Nephron progenitor cell (in vitro differentiated cells): ENCODE measurements at regions not wholly inside any gene's neighbourhood (a gene's known extent, or its start where the extent isn't known, plus 50 kb on each side); places are given as distances from the start of the nearest gene placed in this dataset.
"Not testable (repeated sequence)": the region's sequence is repeated elsewhere in the genome, so short reads cannot be mapped to it uniquely, and the experiment has no call there.

Source experiments
- DNase-seq: peaks from one replicate; pipeline ENCODE4 v3.0.0; 2021
- H3K27ac Mint-ChIP-seq: 2 replicates; pipeline ENCODE4 v1.8.0; 2021; ENCODE audit warnings: mild to moderate bottlenecking, moderate library complexity, mixed read lengths
- H3K27me3 Mint-ChIP-seq: 2 replicates; pipeline ENCODE4 v1.8.0; 2021; ENCODE audit warnings: mild to moderate bottlenecking, low read depth, mixed read lengths; ENCODE audit not compliant: poor library complexity
- H3K36me3 Mint-ChIP-seq: 2 replicates; pipeline ENCODE4 v1.8.0; 2021; ENCODE audit warnings: low read depth, mixed read lengths
- H3K4me1 Mint-ChIP-seq: 2 replicates; pipeline ENCODE4 v1.8.0; 2021; ENCODE audit warnings: mixed read lengths
- H3K4me3 Mint-ChIP-seq: 2 replicates; pipeline ENCODE4 v1.8.0; 2021; ENCODE audit warnings: mild to moderate bottlenecking, moderate library complexity, mixed read lengths
- H3K9me3 Mint-ChIP-seq: 2 replicates; pipeline ENCODE4 v1.8.0; 2021; ENCODE audit warnings: mild to moderate bottlenecking, moderate library complexity, mixed read lengths
- TF ChIP-seq, protein P1 (sequence below): fragments of 200-600 bp; sonication (generic); IDR thresholded peaks from 2 replicates; pipeline ENCODE4 v1.5.0; 2021; ENCODE audit warnings: antibody characterized with exemption

DNA sequence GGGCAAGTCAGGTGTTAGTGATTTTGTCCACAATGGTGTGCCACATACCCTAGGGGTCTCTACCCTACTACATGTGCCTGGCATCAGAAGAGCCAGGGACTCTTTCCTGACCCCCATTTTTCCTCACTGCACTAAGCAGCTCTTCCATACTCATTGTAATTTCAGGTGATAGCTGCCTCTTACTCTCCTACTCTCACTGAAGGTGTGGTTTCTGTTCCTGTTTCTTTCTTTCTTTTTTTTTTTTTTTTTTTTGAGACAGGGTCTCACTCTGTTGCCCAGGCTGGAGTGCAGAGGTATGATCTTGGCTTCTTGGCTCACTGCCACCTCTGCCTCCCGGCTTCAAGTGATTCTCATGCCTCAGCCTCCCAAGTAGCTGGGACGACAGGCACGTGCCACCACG, 164.9 kb upstream of the USP9X start:
- Mint-ChIP-seq H3K9me3 (peaks cover 36% of the 10 kb centered on the region), H3K4me3 (no peak overlapping the region), H3K27me3 (peaks cover 2% of the 10 kb centered on the region), H3K4me1 (no peaks in the 10 kb centered on the region), H3K27ac (no peak overlapping the region), H3K36me3 (no peaks in the 10 kb centered on the region)
- no peak for DNase-seq
- TF ChIP-seq, protein P1, sequence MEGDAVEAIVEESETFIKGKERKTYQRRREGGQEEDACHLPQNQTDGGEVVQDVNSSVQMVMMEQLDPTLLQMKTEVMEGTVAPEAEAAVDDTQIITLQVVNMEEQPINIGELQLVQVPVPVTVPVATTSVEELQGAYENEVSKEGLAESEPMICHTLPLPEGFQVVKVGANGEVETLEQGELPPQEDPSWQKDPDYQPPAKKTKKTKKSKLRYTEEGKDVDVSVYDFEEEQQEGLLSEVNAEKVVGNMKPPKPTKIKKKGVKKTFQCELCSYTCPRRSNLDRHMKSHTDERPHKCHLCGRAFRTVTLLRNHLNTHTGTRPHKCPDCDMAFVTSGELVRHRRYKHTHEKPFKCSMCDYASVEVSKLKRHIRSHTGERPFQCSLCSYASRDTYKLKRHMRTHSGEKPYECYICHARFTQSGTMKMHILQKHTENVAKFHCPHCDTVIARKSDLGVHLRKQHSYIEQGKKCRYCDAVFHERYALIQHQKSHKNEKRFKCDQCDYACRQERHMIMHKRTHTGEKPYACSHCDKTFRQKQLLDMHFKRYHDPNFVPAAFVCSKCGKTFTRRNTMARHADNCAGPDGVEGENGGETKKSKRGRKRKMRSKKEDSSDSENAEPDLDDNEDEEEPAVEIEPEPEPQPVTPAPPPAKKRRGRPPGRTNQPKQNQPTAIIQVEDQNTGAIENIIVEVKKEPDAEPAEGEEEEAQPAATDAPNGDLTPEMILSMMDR = no peak

DNA sequence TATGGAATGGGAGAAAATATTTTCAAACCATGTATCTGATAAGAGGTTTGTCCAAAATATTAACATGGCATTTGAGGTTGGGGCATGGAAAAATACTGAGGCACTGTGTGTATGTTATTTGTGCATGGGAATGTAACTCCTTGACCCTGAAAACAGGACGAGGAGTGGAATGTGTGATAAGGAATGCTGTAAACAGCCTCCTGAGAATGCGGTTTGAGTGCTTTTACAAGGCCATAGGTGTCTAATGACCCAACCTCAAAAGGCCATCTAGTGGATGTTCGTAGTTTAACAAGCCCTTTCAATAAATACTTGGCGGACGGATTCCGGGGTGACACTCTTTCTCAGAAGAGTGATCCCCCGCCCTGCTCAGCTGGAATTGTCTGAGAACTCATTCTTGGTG, 162.9 kb upstream of the USP9X start:
- Mint-ChIP-seq H3K9me3 (peaks cover 30% of the 10 kb centered on the region), H3K4me3 (no peak overlapping the region), H3K4me1 (no peaks in the 10 kb centered on the region), H3K27me3 (peaks cover 2% of the 10 kb centered on the region), H3K36me3 (no peaks in the 10 kb centered on the region), H3K27ac (no peak overlapping the region)
- no peak for DNase-seq
- TF ChIP-seq, protein P1 = peak; percentile 34

DNA sequence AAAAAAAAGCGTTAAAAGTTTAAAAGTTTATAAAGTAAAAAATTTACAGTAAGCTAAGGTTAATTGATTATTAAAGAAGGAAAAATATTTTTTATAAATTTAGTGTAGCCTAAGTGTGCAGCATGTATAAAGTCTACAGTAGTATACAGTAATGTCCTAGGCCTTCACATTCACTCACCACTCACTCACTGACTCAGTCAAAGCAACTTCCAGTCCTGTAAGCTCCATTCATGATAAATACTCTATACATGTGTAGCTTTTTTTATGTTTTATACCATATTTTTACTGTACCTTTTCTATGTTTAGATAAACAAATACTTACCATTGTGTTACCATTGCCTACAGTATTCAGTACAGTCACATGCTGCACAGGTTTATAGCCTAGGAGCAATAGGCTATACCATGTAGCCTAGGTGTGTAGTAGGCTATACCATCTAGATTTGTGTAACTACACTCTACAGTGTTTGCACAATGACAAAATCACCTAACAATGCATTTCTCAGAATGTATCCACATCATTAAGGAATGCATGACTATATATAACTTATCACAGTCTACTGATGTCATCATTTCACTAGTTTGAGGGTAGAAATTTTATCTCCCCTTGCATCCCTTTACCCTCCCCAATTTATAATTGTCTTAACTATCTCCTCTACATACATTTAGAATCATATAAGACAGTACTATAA, 158.4 kb upstream of the USP9X start:
- not testable (repeated sequence) for H3K4me3 Mint-ChIP-seq, H3K36me3 Mint-ChIP-seq, H3K27me3 Mint-ChIP-seq, DNase-seq, H3K4me1 Mint-ChIP-seq, H3K27ac Mint-ChIP-seq
- H3K9me3 Mint-ChIP-seq = peaks cover 55% of the 10 kb centered on the region

DNA sequence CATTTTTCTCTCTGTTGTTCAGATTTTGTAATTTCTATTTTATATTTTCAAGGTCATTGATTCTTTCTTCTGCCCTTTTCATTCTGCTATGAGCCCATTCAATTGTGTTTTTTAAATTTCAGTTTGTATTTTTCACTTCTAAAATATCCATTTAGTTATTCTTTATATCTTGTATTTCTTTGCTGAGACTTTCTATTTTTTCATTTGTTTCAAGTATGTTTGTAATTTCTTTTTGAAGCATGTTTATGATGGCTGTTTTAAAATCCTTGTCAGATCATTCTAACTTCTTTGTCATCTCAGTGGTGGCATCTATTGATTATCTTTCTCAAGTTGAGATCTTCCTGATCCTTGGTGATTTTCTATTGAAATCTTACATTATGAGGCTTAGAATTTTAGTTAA, 157.2 kb upstream of the USP9X start:
- no peaks in the 10 kb centered on the region for H3K27me3 Mint-ChIP-seq
- TF ChIP-seq, protein P1 = no peak
- H3K4me1 Mint-ChIP-seq = peaks cover 2% of the 10 kb centered on the region
- H3K4me3 Mint-ChIP-seq = no peak overlapping the region
- H3K9me3 Mint-ChIP-seq = peaks cover 44% of the 10 kb centered on the region
- H3K27ac Mint-ChIP-seq = no peak overlapping the region
- DNase-seq = no peak
- no peaks in the 10 kb centered on the region for H3K36me3 Mint-ChIP-seq

DNA sequence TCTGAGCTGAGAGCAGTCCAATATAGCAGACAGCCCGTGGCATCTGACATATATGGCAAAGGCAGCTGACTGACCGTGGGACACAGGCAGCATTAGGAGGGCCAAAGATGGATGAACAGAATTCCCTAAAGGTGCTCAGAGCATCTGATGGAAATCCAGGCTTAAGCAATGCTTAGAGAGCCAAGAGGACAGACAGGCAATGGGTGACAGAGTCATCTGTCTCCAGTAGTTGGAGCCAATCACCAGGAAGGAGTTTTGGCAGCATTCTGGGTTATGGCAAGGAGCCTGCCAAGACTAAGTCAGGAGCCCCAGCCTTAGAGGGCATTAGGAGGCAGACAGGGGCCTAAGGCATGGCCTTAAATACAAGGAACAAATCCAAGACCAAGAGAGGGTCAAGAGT, 153.3 kb upstream of the USP9X start:
- peaks cover 47% of the 10 kb centered on the region for H3K9me3 Mint-ChIP-seq
- DNase-seq = no peak
- no peaks in the 10 kb centered on the region for H3K27me3 Mint-ChIP-seq
- H3K36me3 Mint-ChIP-seq = no peaks in the 10 kb centered on the region
- TF ChIP-seq, protein P1 = no peak
- peaks cover 18% of the 10 kb centered on the region for H3K4me1 Mint-ChIP-seq
- H3K4me3 Mint-ChIP-seq = no peak overlapping the region
- no peak overlapping the region for H3K27ac Mint-ChIP-seq

DNA sequence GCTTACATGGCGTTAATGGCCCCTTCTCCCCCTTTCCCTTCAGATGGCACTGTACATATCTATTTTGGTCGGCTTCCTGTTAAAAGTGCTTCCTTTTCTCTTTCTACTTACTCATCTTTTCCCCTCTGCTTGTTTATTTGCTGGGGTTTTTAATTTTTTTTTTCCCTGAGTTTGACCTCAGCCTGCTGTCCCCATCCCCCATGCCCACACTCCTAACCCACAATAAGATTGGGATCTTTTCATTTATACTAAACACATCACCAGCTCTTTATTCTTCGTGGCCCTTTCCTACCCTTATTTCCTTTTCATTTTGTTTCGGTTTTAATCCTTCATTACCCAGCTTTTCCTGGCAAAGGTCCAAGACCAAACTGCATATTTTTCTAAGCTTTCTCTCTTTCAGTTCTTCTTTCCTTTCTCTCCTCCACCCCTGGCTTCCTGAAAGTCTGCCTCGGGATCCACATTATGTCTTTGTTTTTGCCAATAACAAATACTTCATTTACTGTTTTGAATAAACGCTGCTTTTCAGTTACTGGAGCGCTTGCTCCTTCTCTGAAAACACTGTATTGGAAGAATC, 152.0 kb upstream of the USP9X start:
- TF ChIP-seq, protein P1 = no peak
- peak overlapping the region; percentile 7 for H3K4me3 Mint-ChIP-seq
- H3K27me3 Mint-ChIP-seq = no peaks in the 10 kb centered on the region
- DNase-seq = no peak
- H3K27ac Mint-ChIP-seq = peak overlapping the region; percentile 73
- H3K36me3 Mint-ChIP-seq = no peaks in the 10 kb centered on the region
- peaks cover 18% of the 10 kb centered on the region for H3K4me1 Mint-ChIP-seq
- H3K9me3 Mint-ChIP-seq = peaks cover 42% of the 10 kb centered on the region
